ENCODE measurements at regions not wholly inside any gene's neighbourhood (a gene's known extent, or its start where the extent isn't known, plus 50 kb on each side); places are given as distances from the start of the nearest gene placed in this dataset.

GRCh38 chr15:93722165-93722564 is 509.2 kb upstream of the MCTP2 start:
- DNase-seq (ENCODE audit: low read depth): no peak

GRCh38 chr15:93720607-93721006 is 510.8 kb upstream of the MCTP2 start:
- DNase-seq (ENCODE audit: low read depth): no peak

GRCh38 chr15:93719921-93720351 is 511.4 kb upstream of the MCTP2 start:
- peak; percentile 47 for DNase-seq (ENCODE audit: low read depth)

GRCh38 chr15:93716615-93717231 is 514.6 kb upstream of the MCTP2 start:
- no peak for DNase-seq (ENCODE audit: low read depth)

GRCh38 chr15:93709708-93710107 is 521.7 kb upstream of the MCTP2 start:
- DNase-seq (ENCODE audit: low read depth): no peak

GRCh38 chr15:93708724-93709445 is 522.5 kb upstream of the MCTP2 start:
- no peak for DNase-seq (ENCODE audit: low read depth)

- DNase-seq (ENCODE audit: low read depth): no peak
Observed at GRCh38 chr15:93707751-93708150, 523.6 kb upstream of the MCTP2 start.

- no peak for DNase-seq (ENCODE audit: low read depth)
Observed at GRCh38 chr15:93706495-93707292, 524.7 kb upstream of the MCTP2 start.

GRCh38 chr15:93705753-93706455 is 525.5 kb upstream of the MCTP2 start:
- DNase-seq (ENCODE audit: low read depth): no peak

- DNase-seq (ENCODE audit: low read depth): no peak
Observed at GRCh38 chr15:93703092-93703739, 528.1 kb upstream of the MCTP2 start.

- DNase-seq (ENCODE audit: low read depth): no peak
Observed at GRCh38 chr15:93700051-93700450, 531.3 kb upstream of the MCTP2 start.

GRCh38 chr15:93694033-93694432 is 537.3 kb upstream of the MCTP2 start:
- no peak for DNase-seq (ENCODE audit: low read depth)

- DNase-seq (ENCODE audit: low read depth): no peak
Observed at GRCh38 chr15:93683651-93684050, 547.7 kb upstream of the MCTP2 start.

GRCh38 chr15:93671387-93671943 is 559.9 kb upstream of the MCTP2 start:
- DNase-seq (ENCODE audit: low read depth): no peak

GRCh38 chr15:93670931-93671330 is 560.4 kb upstream of the MCTP2 start:
- DNase-seq (ENCODE audit: low read depth): no peak

GRCh38 chr15:93664213-93664956 is 567.0 kb upstream of the MCTP2 start:
- no peak for DNase-seq (ENCODE audit: low read depth)

GRCh38 chr15:93662162-93662885 is 569.0 kb upstream of the MCTP2 start:
- no peak for DNase-seq (ENCODE audit: low read depth)

GRCh38 chr15:93658026-93658816 is 569.2 kb upstream of the RGMA start:
- no peak for DNase-seq (ENCODE audit: low read depth)

- DNase-seq (ENCODE audit: low read depth): no peak
Observed at GRCh38 chr15:93656041-93656440, 567.0 kb upstream of the RGMA start.

Data from RPMI7951 (cell line).